Spinal cord (tissue), 9 donors: ENCODE measurements at regions not wholly inside any gene's neighbourhood (a gene's known extent, or its start where the extent isn't known, plus 50 kb on each side); places are given as distances from the start of the nearest gene placed in this dataset.

Experiments used
- DNase-seq, 6 donors: peaks; one replicate each; pipeline versions ENCODE4 v3.0.0 to v3.0.0-alpha.2; 2013 to 2015; ENCODE audit warnings: low spot score in 6 of 6, low read depth in 4 of 6
- H3K27ac ChIP-seq: one replicate; pipeline ENCODE4 v1.5.1; 2013; ENCODE audit warnings: low read depth, low read length, control low read depth
- H3K27me3 ChIP-seq: one replicate; pipeline ENCODE4 v1.6.1; 2013; ENCODE audit warnings: low read length; ENCODE audit not compliant: control insufficient read depth, insufficient read depth
- H3K36me3 ChIP-seq: one replicate; pipeline ENCODE4 v1.6.1; 2013; ENCODE audit warnings: low read length; ENCODE audit not compliant: control insufficient read depth, insufficient read depth
- H3K4me1 ChIP-seq: one replicate; pipeline ENCODE4 v1.6.1; 2013; ENCODE audit warnings: low read length; ENCODE audit not compliant: control insufficient read depth, insufficient read depth
- H3K4me3 ChIP-seq: one replicate; pipeline ENCODE4 v1.5.1; 2013; ENCODE audit warnings: low read depth, low read length, control low read depth
- H3K9me3 ChIP-seq: one replicate; pipeline ENCODE4 v1.6.1; 2013; ENCODE audit warnings: low read length; ENCODE audit not compliant: control insufficient read depth, insufficient read depth
- WGBS: methylation state at CpG from one replicate; pipeline ENCODE4 v1.1.5; 2013; ENCODE audit warnings: missing lambda C conversion rate; ENCODE audit not compliant: insufficient coverage; 5-methylcytosine and 5-hydroxymethylcytosine counted together
- donor health status: healthy.

- Histone ChIP-seq H3K4me3 (no peak overlapping the region), H3K9me3 (no peaks in the 10 kb centered on the region), H3K27me3 (no peaks in the 10 kb centered on the region), H3K36me3 (no peaks in the 10 kb centered on the region), H3K27ac (no peak overlapping the region), H3K4me1 (no peaks in the 10 kb centered on the region)
- WGBS: no CpG with 5 or more reads among the region's 1 CpG
- DNase-seq: no peak
Observed at GRCh38 chr20:7723284-7723683, 217.0 kb downstream of the HAO1 start.

DNA sequence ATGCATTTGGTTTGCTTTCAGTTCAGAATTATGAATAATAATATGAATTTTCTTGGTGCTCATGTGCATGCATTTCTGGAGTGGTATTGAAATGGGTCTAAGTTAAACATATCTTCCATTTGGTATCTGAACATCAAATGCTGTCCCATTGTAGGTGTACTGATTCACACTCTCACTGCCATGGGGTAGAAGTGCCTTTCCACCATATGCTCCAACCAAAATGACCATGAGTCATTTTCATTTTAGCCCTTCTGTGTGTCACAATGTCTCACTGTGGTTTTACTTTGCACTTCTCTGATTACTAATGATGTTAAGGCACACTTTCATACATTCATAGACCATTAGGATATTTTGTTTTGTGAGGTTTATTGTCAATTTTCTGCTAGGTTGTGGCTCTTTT is 211.9 kb downstream of the HAO1 start:
- Histone ChIP-seq H3K4me3 (no peak overlapping the region), H3K27me3 (no peaks in the 10 kb centered on the region), H3K27ac (no peak overlapping the region)

DNA sequence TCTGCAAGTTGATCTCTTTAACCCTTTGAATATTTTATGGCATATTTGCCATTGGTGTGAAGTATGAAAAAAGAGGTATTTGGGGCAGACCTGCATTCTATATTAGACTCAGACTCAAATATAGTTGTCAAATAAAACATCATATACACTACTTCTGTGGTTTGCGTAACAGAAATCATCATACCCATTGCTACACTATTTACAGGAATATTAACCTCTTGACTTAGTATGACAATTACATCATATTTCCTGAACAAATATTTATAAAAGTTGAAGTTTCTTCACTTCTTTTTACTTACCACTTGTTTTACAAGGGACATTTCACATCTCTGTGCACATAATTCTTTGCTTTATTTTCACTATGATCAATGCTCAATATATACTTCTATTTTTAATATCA is 206.0 kb downstream of the HAO1 start:
- H3K36me3 ChIP-seq: no peaks in the 10 kb centered on the region
- H3K27me3 ChIP-seq: no peaks in the 10 kb centered on the region
- H3K4me3 ChIP-seq: no peak overlapping the region
- H3K4me1 ChIP-seq: no peaks in the 10 kb centered on the region
- no CpG with 5 or more reads among the region's 1 CpG for WGBS
- H3K27ac ChIP-seq: no peak overlapping the region
- no peak for DNase-seq
- no peaks in the 10 kb centered on the region for H3K9me3 ChIP-seq

More for the DNA sequence above, 211.9 kb downstream of the HAO1 start:
- no peak for DNase-seq
- no peaks in the 10 kb centered on the region for H3K9me3 ChIP-seq
- no peaks in the 10 kb centered on the region for H3K36me3 ChIP-seq
- no peaks in the 10 kb centered on the region for H3K4me1 ChIP-seq

- H3K4me1 ChIP-seq: no peaks in the 10 kb centered on the region
- WGBS: no CpG with 5 or more reads among the region's 1 CpG
- no peaks in the 10 kb centered on the region for H3K27me3 ChIP-seq
- no peaks in the 10 kb centered on the region for H3K36me3 ChIP-seq
- no peak for DNase-seq
- H3K9me3 ChIP-seq: no peaks in the 10 kb centered on the region
- H3K4me3 ChIP-seq: no peak overlapping the region
- H3K27ac ChIP-seq: no peak overlapping the region
Observed at GRCh38 chr20:7736336-7736735, 203.9 kb downstream of the HAO1 start.

DNA sequence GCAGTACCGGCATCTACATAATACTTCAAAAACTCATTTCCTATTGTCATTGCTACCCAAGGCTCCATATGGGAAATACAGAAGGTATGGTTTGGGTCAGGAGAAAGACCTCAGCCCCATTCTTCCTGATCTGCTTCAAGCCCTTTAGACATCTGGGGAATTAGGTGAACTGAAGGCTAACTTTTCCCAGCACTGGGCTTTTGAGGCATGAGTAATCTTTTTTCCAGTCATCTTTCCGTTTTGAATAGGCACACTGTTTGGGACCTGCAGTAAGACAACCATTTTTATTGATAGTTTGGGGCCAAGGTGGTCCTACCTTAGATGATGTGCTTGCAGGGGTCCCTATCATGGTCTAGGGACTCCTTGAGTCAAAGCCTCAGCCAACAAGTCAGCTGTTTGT is 198.4 kb downstream of the HAO1 start:
- H3K9me3 ChIP-seq: no peaks in the 10 kb centered on the region
- no peaks in the 10 kb centered on the region for H3K27me3 ChIP-seq
- H3K36me3 ChIP-seq: no peaks in the 10 kb centered on the region
- H3K27ac ChIP-seq: no peak overlapping the region
- no peak overlapping the region for H3K4me3 ChIP-seq
- no peaks in the 10 kb centered on the region for H3K4me1 ChIP-seq
- no peak for DNase-seq
- WGBS: no CpG with 5 or more reads among the region's 2 CpGs

GRCh38 chr20:7742479-7742878 is 197.8 kb downstream of the HAO1 start:
- Histone ChIP-seq H3K27ac (no peak overlapping the region), H3K27me3 (no peaks in the 10 kb centered on the region), H3K4me3 (no peak overlapping the region), H3K9me3 (no peaks in the 10 kb centered on the region), H3K4me1 (no peaks in the 10 kb centered on the region), H3K36me3 (no peaks in the 10 kb centered on the region)
- no peak for DNase-seq
- WGBS: 100% methylated on average over 1 of the region's 2 CpGs

GRCh38 chr20:7744411-7744810 is 195.8 kb downstream of the HAO1 start:
- WGBS: no CpG with 5 or more reads among the region's 1 CpG
- Histone ChIP-seq H3K27ac (no peak overlapping the region), H3K4me3 (no peak overlapping the region), H3K36me3 (no peaks in the 10 kb centered on the region), H3K27me3 (no peaks in the 10 kb centered on the region), H3K4me1 (no peaks in the 10 kb centered on the region), H3K9me3 (no peaks in the 10 kb centered on the region)
- no peak for DNase-seq

DNA sequence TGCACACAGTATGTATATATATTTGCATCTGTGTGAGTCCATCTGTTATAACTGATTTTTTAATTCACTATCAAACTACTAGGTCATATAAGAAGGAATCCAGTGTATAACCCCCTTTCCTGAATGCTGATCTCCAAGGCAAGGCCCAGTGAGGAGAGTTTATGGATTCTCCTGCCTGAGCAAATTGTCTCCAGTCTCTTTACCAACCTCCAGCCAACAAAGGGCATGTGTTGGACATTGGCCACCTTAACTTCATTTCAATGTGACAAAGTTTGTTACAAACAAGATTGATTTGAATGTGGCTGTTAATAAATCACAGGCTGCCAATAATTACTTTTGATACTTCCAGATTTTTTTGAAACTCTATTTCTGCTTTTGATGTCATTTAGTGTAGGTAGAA is 191.6 kb downstream of the HAO1 start:
- Histone ChIP-seq H3K27ac (no peak overlapping the region), H3K27me3 (no peaks in the 10 kb centered on the region), H3K36me3 (no peaks in the 10 kb centered on the region), H3K4me1 (no peaks in the 10 kb centered on the region), H3K4me3 (no peak overlapping the region), H3K9me3 (no peaks in the 10 kb centered on the region)
- no peak for DNase-seq

- Histone ChIP-seq H3K36me3 (no peaks in the 10 kb centered on the region), H3K27ac (no peak overlapping the region), H3K27me3 (no peaks in the 10 kb centered on the region), H3K9me3 (no peaks in the 10 kb centered on the region), H3K4me3 (no peak overlapping the region), H3K4me1 (no peaks in the 10 kb centered on the region)
- no CpG with 5 or more reads among the region's 1 CpG for WGBS
- no peak for DNase-seq
Observed at GRCh38 chr20:7754102-7754501, 186.2 kb downstream of the HAO1 start.

GRCh38 chr20:7758406-7758805 is 181.9 kb downstream of the HAO1 start:
- Histone ChIP-seq H3K36me3 (no peaks in the 10 kb centered on the region), H3K27me3 (no peaks in the 10 kb centered on the region), H3K9me3 (no peaks in the 10 kb centered on the region), H3K27ac (no peak overlapping the region), H3K4me1 (no peaks in the 10 kb centered on the region), H3K4me3 (no peak overlapping the region)
- no peak for DNase-seq
- 100% methylated on average over 1 of the region's 3 CpGs for WGBS
